ENCODE measurements at regions not wholly inside any gene's neighbourhood (a gene's known extent, or its start where the extent isn't known, plus 50 kb on each side); places are given as distances from the start of the nearest gene placed in this dataset.

GRCh38 chr4:82194329-82194728 lies 179.5 kb downstream of the HNRNPD start:
- H3K27me3 ChIP-seq (replicated peaks in 1 of 2; ENCODE audit: control insufficient read depth in 2 of 2, insufficient read depth in 2 of 2, low read length in 1 of 2), result no peaks in the 10 kb centered on the region
- H3K36me3 ChIP-seq (ENCODE audit: control insufficient read depth in 2 of 2, insufficient read depth in 2 of 2, low read length in 1 of 2), result no peaks in the 10 kb centered on the region
- POLR2A ChIA-PET, result no interaction called here
- no peak for DNase-seq (ENCODE audit: low read depth, low spot score)
- CTCF ChIA-PET, result no interaction called here
- no peaks in the 10 kb centered on the region for H3K79me2 ChIP-seq (ENCODE audit: control insufficient read depth, insufficient read depth, low read length)
- H3K9ac ChIP-seq (ENCODE audit: control insufficient read depth, insufficient read depth, low read length), result no peak overlapping the region
- no peak overlapping the region for H3K4me2 ChIP-seq (ENCODE audit: control insufficient read depth, insufficient read depth)
- H3K4me3 ChIP-seq, result no peak overlapping the region
- in situ Hi-C loops (cut with MboI), result no loop called here
- intact Hi-C loops (cut with micrococcal nuclease; ENCODE audit: unreplicated experiment), result no loop called here
- H3K27ac ChIP-seq (ENCODE audit: control insufficient read depth, insufficient read depth), result no peak overlapping the region
- FAIRE-seq, result no peak
- WGBS (ENCODE audit: insufficient coverage, insufficient replicate concordance, low lambda C conversion rate, missing lambda C conversion rate), result 20% methylated on average over 4 of the region's 4 CpGs
- no peaks in the 10 kb centered on the region for H3K9me3 ChIP-seq (replicated peaks; ENCODE audit: control insufficient read depth, insufficient read depth, low read length)
- no peaks in the 10 kb centered on the region for H3K4me1 ChIP-seq (ENCODE audit: control insufficient read depth, insufficient read depth, low read length)
- TF ChIP-seq NFXL1 (IDR thresholded peaks at IDR 0.05; ENCODE audit: borderline replicate concordance) (no peak), YBX1 (IDR thresholded peaks at IDR 0.05) (no peak), TARDBP (IDR thresholded peaks at IDR 0.05; ENCODE audit: borderline replicate concordance) (no peak), EED (IDR thresholded peaks at IDR 0.05; ENCODE audit: low read depth) (no peak), BCL3 (IDR thresholded peaks at IDR 0.05; ENCODE audit: borderline replicate concordance, insufficient read depth, low read depth, low read length, poor library complexity, severe bottlenecking) (no peak), RAD51 (IDR thresholded peaks at IDR 0.05) (no peak)
- TF ChIP-seq, protein P1, sequence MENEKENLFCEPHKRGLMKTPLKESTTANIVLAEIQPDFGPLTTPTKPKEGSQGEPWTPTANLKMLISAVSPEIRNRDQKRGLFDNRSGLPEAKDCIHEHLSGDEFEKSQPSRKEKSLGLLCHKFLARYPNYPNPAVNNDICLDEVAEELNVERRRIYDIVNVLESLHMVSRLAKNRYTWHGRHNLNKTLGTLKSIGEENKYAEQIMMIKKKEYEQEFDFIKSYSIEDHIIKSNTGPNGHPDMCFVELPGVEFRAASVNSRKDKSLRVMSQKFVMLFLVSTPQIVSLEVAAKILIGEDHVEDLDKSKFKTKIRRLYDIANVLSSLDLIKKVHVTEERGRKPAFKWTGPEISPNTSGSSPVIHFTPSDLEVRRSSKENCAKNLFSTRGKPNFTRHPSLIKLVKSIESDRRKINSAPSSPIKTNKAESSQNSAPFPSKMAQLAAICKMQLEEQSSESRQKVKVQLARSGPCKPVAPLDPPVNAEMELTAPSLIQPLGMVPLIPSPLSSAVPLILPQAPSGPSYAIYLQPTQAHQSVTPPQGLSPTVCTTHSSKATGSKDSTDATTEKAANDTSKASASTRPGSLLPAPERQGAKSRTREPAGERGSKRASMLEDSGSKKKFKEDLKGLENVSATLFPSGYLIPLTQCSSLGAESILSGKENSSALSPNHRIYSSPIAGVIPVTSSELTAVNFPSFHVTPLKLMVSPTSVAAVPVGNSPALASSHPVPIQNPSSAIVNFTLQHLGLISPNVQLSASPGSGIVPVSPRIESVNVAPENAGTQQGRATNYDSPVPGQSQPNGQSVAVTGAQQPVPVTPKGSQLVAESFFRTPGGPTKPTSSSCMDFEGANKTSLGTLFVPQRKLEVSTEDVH (IDR thresholded peaks at IDR 0.05; ENCODE audit: low read depth, partially characterized antibody), result no peak
- TF ChIP-seq, protein P2, sequence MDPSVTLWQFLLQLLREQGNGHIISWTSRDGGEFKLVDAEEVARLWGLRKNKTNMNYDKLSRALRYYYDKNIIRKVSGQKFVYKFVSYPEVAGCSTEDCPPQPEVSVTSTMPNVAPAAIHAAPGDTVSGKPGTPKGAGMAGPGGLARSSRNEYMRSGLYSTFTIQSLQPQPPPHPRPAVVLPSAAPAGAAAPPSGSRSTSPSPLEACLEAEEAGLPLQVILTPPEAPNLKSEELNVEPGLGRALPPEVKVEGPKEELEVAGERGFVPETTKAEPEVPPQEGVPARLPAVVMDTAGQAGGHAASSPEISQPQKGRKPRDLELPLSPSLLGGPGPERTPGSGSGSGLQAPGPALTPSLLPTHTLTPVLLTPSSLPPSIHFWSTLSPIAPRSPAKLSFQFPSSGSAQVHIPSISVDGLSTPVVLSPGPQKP (IDR thresholded peaks at IDR 0.05; ENCODE audit: low read depth, low read length), result no peak
- TF ChIP-seq, protein P3, sequence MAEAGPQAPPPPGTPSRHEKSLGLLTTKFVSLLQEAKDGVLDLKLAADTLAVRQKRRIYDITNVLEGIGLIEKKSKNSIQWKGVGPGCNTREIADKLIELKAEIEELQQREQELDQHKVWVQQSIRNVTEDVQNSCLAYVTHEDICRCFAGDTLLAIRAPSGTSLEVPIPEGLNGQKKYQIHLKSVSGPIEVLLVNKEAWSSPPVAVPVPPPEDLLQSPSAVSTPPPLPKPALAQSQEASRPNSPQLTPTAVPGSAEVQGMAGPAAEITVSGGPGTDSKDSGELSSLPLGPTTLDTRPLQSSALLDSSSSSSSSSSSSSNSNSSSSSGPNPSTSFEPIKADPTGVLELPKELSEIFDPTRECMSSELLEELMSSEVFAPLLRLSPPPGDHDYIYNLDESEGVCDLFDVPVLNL (IDR thresholded peaks at IDR 0.05; ENCODE audit: low read depth, low read length), result no peak
- no TSS peak for BruUV-seq (replicated peaks)
- RAD21 ChIA-PET (ENCODE audit: unreplicated experiment), result no interaction called here
- H2AFZ ChIP-seq (ENCODE audit: control insufficient read depth, low read depth, low read length), result no peak overlapping the region
- SMC1A ChIA-PET (ENCODE audit: uncharacterized antibody, unreplicated experiment), result interaction anchor here (0.9 to 1.4 kb wide), 2 partner anchors 12 to 727 kb away, joined by 3 to 4 read pairs; no protein-coding TSS in a partner anchor
- ATAC-seq, result no peak
- H4K20me1 ChIP-seq (ENCODE audit: control insufficient read depth, insufficient read depth), result no peaks in the 10 kb centered on the region

Measured in GM12878 (cell line).